Activated CD8-positive, alpha-beta memory T cell treated with anti-CD3 and anti-CD28 coated beads, Interleukin-2, amount 10 ng/mL, durations not matched to agents 7 days and 5 days (primary cell): ENCODE measurements at regions not wholly inside any gene's neighbourhood (a gene's known extent, or its start where the extent isn't known, plus 50 kb on each side); places are given as distances from the start of the nearest gene placed in this dataset.

Experiments
- ATAC-seq: fragments of 150-1000 bp; cut with Tn5 transposase; one replicate; pipeline ENCODE4 v1.10.0; 2021; ENCODE audit warnings: moderate library complexity
- CTCF ChIA-PET: fragments of 350-600 bp; sonication (Branson Sonifier 250); formaldehyde crosslinking; loops from one replicate; lab custom pipeline; 2021; ENCODE audit warnings: antibody characterized with exemption; lab: Charles Lee
- DNase-seq: peaks from one replicate; pipeline ENCODE4 v3.0.0-alpha.2; 2020
- H3K27ac Mint-ChIP-seq: one replicate; pipeline ENCODE4 v1.8.0; 2021; ENCODE audit warnings: mild to moderate bottlenecking, mixed read lengths
- H3K27me3 Mint-ChIP-seq: one replicate; pipeline ENCODE4 v1.8.0; 2021; ENCODE audit warnings: mixed read lengths
- H3K36me3 Mint-ChIP-seq: one replicate; pipeline ENCODE4 v1.8.0; 2021; ENCODE audit warnings: mild to moderate bottlenecking, mixed read lengths
- H3K4me1 Mint-ChIP-seq: one replicate; pipeline ENCODE4 v1.8.0; 2021; ENCODE audit warnings: mixed read lengths
- H3K4me3 Mint-ChIP-seq: one replicate; pipeline ENCODE4 v1.8.0; 2021; ENCODE audit warnings: mild to moderate bottlenecking, moderate library complexity, mixed read lengths
- H3K9me3 Mint-ChIP-seq: one replicate; pipeline ENCODE4 v1.8.0; 2022; ENCODE audit warnings: low read depth, mixed read lengths

- no peaks in the 10 kb centered on the region for H3K36me3 Mint-ChIP-seq
- no peak for ATAC-seq
- peaks cover 2% of the 10 kb centered on the region for H3K9me3 Mint-ChIP-seq
- no peak overlapping the region for H3K4me3 Mint-ChIP-seq
- no peaks in the 10 kb centered on the region for H3K27me3 Mint-ChIP-seq
- DNase-seq, result no peak
- no peaks in the 10 kb centered on the region for H3K4me1 Mint-ChIP-seq
- CTCF ChIA-PET, result no interaction called here
- no peak overlapping the region for H3K27ac Mint-ChIP-seq
Measured at GRCh38 chrX:26050099-26050498, 88.0 kb upstream of the MAGEB18 start.

GRCh38 chrX:26070882-26071281 is 67.3 kb upstream of the MAGEB18 start:
- H3K4me3 Mint-ChIP-seq, result no peak overlapping the region
- ATAC-seq (no peak), DNase-seq (no peak)
- H3K9me3 Mint-ChIP-seq, result peaks cover 2% of the 10 kb centered on the region
- no peaks in the 10 kb centered on the region for H3K36me3 Mint-ChIP-seq
- CTCF ChIA-PET, result no interaction called here
- H3K27me3 Mint-ChIP-seq, result no peaks in the 10 kb centered on the region
- H3K27ac Mint-ChIP-seq, result no peak overlapping the region
- no peaks in the 10 kb centered on the region for H3K4me1 Mint-ChIP-seq

GRCh38 chrX:26071618-26072017 is 66.5 kb upstream of the MAGEB18 start:
- CTCF ChIA-PET, result no interaction called here
- DNase-seq (no peak), ATAC-seq (no peak)
- no peaks in the 10 kb centered on the region for H3K36me3 Mint-ChIP-seq
- H3K4me3 Mint-ChIP-seq, result no peak overlapping the region
- H3K27me3 Mint-ChIP-seq, result no peaks in the 10 kb centered on the region
- peaks cover 2% of the 10 kb centered on the region for H3K9me3 Mint-ChIP-seq
- H3K4me1 Mint-ChIP-seq, result no peaks in the 10 kb centered on the region
- H3K27ac Mint-ChIP-seq, result no peak overlapping the region

- no peaks in the 10 kb centered on the region for H3K36me3 Mint-ChIP-seq
- CTCF ChIA-PET, result no interaction called here
- ATAC-seq (no peak), DNase-seq (no peak)
- H3K9me3 Mint-ChIP-seq, result no peaks in the 10 kb centered on the region
- no peaks in the 10 kb centered on the region for H3K27me3 Mint-ChIP-seq
- H3K4me3 Mint-ChIP-seq, result no peak overlapping the region
- H3K4me1 Mint-ChIP-seq, result no peaks in the 10 kb centered on the region
- no peak overlapping the region for H3K27ac Mint-ChIP-seq
Measured at GRCh38 chrX:26083093-26083492, 55.0 kb upstream of the MAGEB18 start.
